A673 (cell line): ENCODE measurements at regions not wholly inside any gene's neighbourhood (a gene's known extent, or its start where the extent isn't known, plus 50 kb on each side); places are given as distances from the start of the nearest gene placed in this dataset.

Experiments
- BruUV-seq: library from RNA; stranded (reverse); fragments of 400-500 nt; replicated peaks from 2 replicates; lab custom pipeline; 2021; lab: Mats Ljungman, UMichigan
- CTCF ChIA-PET: fragments of 300-600 bp; sonication (Branson Sonifier 250); formaldehyde crosslinking; loops from one replicate; lab custom pipeline; 2022; ENCODE audit warnings: antibody characterized with exemption; lab: Charles Lee
- POLR2A ChIA-PET: fragments of 300-600 bp; sonication (Branson Sonifier 250); formaldehyde crosslinking; loops from one replicate; lab custom pipeline; 2022; ENCODE audit warnings: antibody characterized with exemption; ENCODE audit not compliant: low non-redundant PET; lab: Charles Lee
- DNase-seq: peaks from one replicate; pipeline ENCODE4 v3.0.0-alpha.2; 2015; ENCODE audit warnings: low spot score
- H3K27ac ChIP-seq: fragments of 200-600 bp; sonication (generic); 2 replicates; pipeline ENCODE4 v1.5.1; 2016; ENCODE audit warnings: mixed run types, low read depth, mild to moderate bottlenecking, mixed read lengths, antibody characterized with exemption, low read length; ENCODE audit not compliant: poor library complexity, severe bottlenecking
- H3K27me3 ChIP-seq: fragments of 200-600 bp; sonication (generic); replicated peaks from 2 replicates; pipeline ENCODE4 v1.6.1; 2017; ENCODE audit warnings: mixed run types, low read depth, mild to moderate bottlenecking, mixed read lengths, antibody characterized with exemption, low read length; ENCODE audit not compliant: insufficient read depth, poor library complexity
- H3K36me3 ChIP-seq: fragments of 200-600 bp; sonication (generic); 2 replicates; pipeline ENCODE4 v1.6.1; 2016; ENCODE audit warnings: mixed run types, mild to moderate bottlenecking, mixed read lengths, antibody characterized with exemption, low read length; ENCODE audit not compliant: insufficient read depth, poor library complexity, severe bottlenecking
- H3K4me1 ChIP-seq: fragments of 200-600 bp; sonication (generic); 2 replicates; pipeline ENCODE4 v1.6.1; 2017; ENCODE audit warnings: mixed run types, mild to moderate bottlenecking, mixed read lengths, antibody characterized with exemption, low read length; ENCODE audit not compliant: insufficient read depth, poor library complexity, severe bottlenecking
- H3K4me3 ChIP-seq: fragments of 200-600 bp; sonication (generic); 2 replicates; pipeline ENCODE4 v1.5.1; 2016; ENCODE audit warnings: low read depth, mixed run types, mild to moderate bottlenecking, mixed read lengths, low read length; ENCODE audit not compliant: poor library complexity, severe bottlenecking
- H3K9me3 ChIP-seq: fragments of 200-600 bp; sonication (generic); 2 replicates; pipeline ENCODE4 v1.6.1; 2016; ENCODE audit warnings: mixed run types, low read depth, mild to moderate bottlenecking, mixed read lengths, antibody characterized with exemption, low read length; ENCODE audit not compliant: poor library complexity, severe bottlenecking
- CTCF ChIP-seq: fragments of 300-800, 200-600 bp; sonication (generic); conservative IDR thresholded peaks from 2 replicates; pipeline ENCODE4 v1.5.1; 2017; ENCODE audit warnings: low read depth, mild to moderate bottlenecking, antibody characterized with exemption, low read length, moderate library complexity, mixed read lengths
- EZH2 ChIP-seq: fragments of 200-600 bp; sonication (generic); IDR thresholded peaks from 2 replicates; pipeline ENCODE4 v1.6.1; 2017; ENCODE audit warnings: borderline replicate concordance, low read depth, mild to moderate bottlenecking, mixed read lengths, antibody characterized with exemption, low read length; ENCODE audit not compliant: poor library complexity, severe bottlenecking
- intact Hi-C: fragments of 100-400 bp; cut with micrococcal nuclease; formaldehyde crosslinking; loops from one replicate; pipeline ENCODE4 v1.10.0; 2022; ENCODE audit not compliant: unreplicated experiment

DNA sequence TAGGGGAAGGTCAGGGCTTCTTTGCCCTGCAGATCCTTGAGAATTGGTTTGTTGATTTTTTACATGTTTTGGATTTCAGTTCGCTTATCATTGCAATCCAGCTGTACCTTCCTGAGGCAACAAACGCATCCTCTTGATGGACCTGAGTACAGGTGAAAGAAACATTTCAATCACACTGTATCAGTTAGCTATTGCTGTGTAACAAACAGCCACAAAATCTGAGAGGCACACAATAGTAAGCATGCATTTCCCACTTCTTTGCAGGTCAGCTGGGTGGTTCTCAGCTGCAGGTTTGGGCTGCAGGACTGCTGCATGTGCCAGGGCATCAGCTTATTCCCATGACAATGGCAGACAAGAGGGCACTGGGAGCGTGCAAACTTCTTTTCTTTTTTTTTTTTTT, 586.4 kb downstream of the MATN1 start:
- no peak for DNase-seq
- H3K27ac ChIP-seq: no peak overlapping the region
- no peak overlapping the region for H3K4me3 ChIP-seq
- H3K36me3 ChIP-seq: no peaks in the 10 kb centered on the region
- BruUV-seq: no TSS peak
- TF ChIP-seq CTCF (no peak), EZH2 (no peak)
- POLR2A ChIA-PET: interaction anchor here (0.6 kb wide), 1 partner anchor 94 kb away, joined by 7 read pairs; no protein-coding TSS in a partner anchor
- CTCF ChIA-PET: no interaction called here
- H3K9me3 ChIP-seq: no peaks in the 10 kb centered on the region
- no peaks in the 10 kb centered on the region for H3K27me3 ChIP-seq
- peaks cover 4% of the 10 kb centered on the region for H3K4me1 ChIP-seq
- intact Hi-C loops: no loop called here

DNA sequence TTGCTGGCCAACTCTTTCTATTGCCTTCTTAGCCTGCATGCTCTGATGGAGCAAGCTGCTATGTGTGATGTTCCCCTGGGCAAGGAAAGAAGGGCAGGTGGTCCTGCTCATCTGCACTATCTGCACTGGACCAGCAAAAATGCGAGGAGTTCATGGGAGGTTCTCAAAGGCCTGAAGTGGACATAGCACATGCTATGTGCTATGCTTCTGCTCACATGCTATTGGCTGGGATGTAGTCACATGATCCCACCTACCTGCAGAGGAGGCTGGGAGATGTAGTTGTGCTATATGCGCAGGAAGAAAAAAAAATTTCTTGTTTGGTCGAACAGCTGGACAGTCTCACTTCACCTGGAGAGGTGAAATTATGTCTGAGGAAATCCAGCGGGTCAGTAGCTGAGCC, 587.7 kb downstream of the MATN1 start:
- Histone ChIP-seq H3K4me1 (peaks cover 4% of the 10 kb centered on the region), H3K36me3 (no peaks in the 10 kb centered on the region), H3K4me3 (no peak overlapping the region), H3K27me3 (no peaks in the 10 kb centered on the region), H3K27ac (no peak overlapping the region), H3K9me3 (no peaks in the 10 kb centered on the region)
- POLR2A ChIA-PET: no interaction called here
- DNase-seq: no peak
- intact Hi-C loops: no loop called here
- TF ChIP-seq CTCF (no peak), EZH2 (no peak)
- BruUV-seq: no TSS peak
- CTCF ChIA-PET: no interaction called here

DNA sequence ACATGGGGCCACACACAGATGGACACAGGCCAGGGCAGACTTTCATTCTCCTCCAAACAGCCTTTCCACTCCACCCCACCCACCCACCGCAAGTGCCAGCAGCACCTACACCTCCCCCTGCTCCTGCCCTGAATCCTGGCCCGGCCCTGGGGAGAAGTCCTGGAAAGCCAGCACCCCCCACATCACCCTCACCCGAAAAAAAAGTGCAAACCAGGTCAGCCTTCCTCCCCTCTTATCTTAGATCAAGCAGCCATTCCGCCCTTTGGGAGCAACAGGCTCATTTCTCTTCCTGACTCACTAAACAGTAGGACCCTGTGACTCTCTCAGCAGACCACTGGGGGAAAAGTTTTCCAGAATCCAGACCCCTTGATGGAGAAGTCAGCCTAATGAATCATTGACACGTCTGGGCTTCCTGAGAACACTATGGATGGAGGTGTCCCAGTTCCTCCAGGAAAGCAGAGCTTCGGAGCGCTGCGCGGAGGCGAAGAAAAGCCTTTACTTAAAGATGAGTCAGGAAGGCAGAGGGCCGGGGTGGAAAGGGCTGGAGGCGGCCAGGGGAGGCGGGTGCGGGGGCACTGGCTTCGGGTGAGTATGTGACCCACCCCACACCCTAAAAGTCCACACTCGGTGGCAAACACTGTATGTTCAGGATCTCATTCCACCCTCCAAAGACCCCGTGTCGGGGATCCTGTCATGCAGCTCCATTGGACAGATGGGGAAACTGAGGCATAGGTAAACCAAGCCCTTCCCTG, 588.7 kb downstream of the MATN1 start:
- no peak for DNase-seq

More for the DNA sequence above, 588.7 kb downstream of the MATN1 start:
- Histone ChIP-seq H3K36me3 (no peaks in the 10 kb centered on the region), H3K9me3 (no peaks in the 10 kb centered on the region), H3K27ac (no peak overlapping the region), H3K4me1 (no peaks in the 10 kb centered on the region), H3K27me3 (no peaks in the 10 kb centered on the region), H3K4me3 (no peak overlapping the region)
- BruUV-seq: no TSS peak
- TF ChIP-seq EZH2 (no peak), CTCF (no peak)
- POLR2A ChIA-PET: no interaction called here
- intact Hi-C loops: no loop called here
- CTCF ChIA-PET: no interaction called here
